Inflammatory macrophage treated with lipopolysaccharide for 1 hour (primary cell): ENCODE measurements at regions not wholly inside any gene's neighbourhood (a gene's known extent, or its start where the extent isn't known, plus 50 kb on each side); places are given as distances from the start of the nearest gene placed in this dataset.
"Not testable (repeated sequence)": the region's sequence is repeated elsewhere in the genome, so short reads cannot be mapped to it uniquely, and the experiment has no call there.

Experiments
- DNase-seq, 2 donors: peaks; one replicate each; pipeline ENCODE4 v3.0.0-alpha.2; 2020 to 2022

DNA sequence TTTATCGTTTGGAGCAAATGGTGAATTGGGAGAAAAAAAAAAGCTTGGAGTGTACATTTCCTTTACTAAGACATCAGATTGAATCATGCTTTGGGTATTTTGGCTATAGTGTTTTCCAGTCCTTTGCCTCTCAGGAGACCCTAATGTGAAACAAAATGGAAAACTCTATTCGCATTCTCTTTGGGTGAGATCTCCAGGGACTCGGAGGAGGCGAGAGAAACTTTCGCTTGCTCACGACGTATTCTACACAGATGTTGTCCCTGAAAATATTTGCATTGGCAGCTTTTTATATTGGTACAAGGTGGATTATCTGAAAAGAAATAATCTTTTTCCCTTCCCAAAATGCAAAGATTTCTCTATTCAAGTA, 1240.1 kb upstream of the WWC1 start:
- DNase-seq, result no peak

DNA sequence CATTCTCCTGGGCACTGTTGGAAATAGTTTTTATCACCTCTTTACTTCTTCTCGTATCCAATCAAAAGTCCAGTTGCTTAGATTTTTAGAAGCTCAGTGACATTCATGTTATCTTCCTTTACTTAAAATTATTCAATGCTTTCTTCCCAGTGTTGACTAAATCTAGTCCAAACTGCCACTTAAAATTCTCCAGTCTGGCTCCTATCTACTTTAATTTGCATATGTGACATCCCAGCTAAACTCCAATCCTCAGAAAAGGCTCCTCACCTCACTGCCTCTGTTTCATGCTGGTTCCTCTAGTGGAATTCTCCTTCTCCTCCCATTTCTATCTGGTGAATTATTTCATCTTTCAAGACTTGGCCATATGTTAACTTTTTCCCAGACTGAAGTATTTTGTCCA, 1238.7 kb upstream of the WWC1 start:
- DNase-seq, result no peak

DNA sequence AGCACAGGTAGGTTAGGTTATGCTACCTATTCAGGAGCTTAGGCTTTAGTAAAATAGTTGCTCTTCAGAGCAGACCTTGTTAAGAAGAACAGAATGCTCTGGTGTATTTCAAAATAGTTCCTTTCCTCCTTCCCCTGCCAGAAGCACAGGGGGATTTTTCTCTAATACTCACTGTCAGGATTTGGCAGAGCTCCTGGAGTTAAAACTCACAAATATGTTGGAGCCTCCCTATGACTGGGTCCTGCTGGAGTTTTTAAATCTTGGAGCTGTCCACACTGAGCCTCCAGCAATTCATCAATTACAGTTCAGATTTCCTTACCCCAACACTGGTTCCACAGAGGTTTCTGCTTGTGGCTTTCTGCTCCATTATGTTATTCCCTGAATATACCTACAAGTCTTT, 1233.8 kb upstream of the WWC1 start:
- DNase-seq, result no peak

DNA sequence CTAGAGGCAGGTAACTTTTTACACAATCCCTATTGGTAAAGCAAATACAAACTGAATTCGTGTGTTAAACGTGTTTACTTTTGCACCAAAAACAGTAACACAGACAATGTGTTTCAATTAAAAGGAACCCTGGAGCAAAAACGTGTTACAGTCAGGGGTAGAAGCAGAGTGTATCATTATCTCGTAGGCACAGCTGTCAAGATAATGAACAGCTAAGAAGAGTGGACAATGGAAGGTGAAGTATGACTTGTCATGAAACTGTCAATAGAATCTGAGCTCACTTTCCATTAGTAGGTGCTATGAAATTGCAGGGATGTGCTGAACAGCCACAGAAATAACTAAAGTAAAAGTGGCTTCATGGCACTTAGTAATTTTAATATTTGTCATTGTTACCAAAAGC, 1229.8 kb upstream of the WWC1 start:
- no peak for DNase-seq

DNA sequence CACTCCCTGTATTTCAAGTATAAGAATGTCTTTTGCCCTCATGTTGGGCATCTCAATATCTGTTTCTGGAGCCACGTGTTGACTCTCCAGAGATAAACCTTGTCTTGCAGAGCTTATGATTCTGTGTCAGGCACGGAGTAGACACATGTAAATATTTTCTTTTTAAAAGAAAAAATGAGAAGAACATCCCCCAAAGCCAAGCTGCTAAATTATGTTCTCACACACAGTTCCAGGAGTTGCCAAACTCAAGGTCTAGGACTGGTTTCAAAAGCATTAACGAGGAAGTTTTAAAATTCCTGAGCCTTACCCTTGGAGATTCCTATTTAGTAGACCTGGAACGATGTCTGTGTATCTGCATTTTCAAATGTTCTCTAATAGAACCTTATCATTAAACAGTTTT, 1228.3 kb upstream of the WWC1 start:
- no peak for DNase-seq

DNA sequence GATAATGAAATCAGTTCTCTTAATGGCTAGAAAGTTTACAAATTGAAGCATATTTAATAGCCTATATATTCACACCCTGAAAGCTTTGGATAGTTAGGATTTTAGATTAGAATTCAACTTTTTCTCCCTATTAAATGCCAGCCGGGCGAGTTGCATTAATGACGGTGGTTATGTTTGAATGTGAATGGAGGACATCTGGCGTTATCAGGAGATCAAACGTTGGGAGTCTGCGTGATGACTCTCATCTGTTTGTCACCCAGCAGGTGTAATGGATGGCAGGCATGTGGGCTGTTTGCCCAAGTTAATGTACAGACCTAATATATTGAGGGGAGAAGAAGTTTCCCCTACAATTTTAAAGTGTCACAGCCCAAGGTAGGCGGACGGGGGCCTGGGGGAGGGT, 1227.7 kb upstream of the WWC1 start:
- DNase-seq, result no peak

DNA sequence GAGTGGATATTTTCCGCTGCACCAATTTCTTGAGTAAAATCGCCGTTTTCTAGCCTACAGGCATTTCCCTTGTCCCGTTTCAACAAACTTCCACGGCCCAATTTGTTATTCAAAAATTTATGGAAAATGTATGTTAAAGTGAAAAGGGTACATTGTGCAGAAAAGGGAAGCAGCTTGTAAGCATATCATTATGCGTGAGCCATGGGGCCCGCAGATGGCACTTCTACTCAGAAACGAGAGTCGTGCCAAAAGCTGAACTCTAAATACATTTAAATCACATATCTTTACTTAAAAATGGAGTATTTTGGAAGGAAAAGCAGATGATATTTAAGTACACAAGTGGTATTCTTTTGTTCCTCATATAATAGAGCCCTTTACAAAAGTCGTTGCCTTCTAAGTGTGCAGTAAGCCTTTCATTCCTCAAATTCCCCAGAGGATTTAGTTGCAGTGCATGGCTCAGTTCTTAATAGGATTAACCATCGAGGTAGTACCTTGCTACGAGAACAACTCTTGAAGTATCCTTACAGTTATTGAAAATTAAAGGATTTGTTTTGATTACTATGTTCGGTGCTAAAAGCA, 1227.2 kb upstream of the WWC1 start:
- no peak for DNase-seq

DNA sequence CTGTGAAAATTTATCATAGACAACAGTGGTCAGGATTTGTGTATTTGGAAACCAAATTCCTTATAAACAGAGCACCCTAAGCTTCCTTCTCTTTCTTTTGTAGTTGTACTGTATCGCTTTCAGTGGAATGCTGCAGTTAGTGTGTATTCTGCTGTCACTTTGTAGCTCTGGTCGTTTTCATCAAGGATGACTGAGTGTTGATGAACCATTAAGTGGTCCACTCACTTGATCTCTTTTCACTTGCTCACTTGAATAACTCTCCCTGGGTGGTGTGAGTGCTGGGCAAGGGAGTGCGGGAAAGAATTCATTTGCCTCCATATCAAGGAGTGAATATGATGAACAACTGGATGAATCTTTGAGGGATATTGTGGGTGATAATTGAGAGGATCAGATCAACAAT, 1225.7 kb upstream of the WWC1 start:
- no peak for DNase-seq

DNA sequence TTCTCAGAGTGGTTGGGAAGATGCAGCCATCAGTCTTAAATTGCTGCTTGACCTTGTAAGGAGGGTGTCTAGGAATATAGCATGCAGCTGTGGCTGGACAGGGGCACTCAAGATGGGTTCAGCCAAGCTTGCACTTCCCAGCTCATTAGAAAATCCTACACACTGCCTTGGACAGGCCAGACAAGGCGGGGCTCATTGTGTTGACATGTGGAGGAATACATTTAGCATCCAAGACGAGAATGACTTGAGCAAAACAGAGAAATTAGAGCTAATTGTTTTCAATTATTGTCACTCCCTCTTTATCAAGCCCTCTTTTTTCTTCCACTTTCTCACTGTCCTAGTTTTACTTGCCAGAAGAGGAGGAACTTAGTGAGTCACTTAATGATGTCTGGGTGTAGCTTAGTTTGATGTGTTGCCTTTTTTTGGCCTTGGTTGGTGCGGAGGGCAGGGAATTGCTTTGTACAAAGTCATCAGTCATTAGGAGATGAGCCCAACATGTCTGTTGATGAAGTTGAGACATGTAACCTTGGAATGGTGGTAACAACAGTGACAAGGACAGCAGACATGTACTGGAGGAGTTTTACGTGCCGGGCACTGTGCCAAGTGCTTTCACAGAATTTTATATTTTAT, 1219.3 kb upstream of the WWC1 start:
- DNase-seq, result no peak

DNA sequence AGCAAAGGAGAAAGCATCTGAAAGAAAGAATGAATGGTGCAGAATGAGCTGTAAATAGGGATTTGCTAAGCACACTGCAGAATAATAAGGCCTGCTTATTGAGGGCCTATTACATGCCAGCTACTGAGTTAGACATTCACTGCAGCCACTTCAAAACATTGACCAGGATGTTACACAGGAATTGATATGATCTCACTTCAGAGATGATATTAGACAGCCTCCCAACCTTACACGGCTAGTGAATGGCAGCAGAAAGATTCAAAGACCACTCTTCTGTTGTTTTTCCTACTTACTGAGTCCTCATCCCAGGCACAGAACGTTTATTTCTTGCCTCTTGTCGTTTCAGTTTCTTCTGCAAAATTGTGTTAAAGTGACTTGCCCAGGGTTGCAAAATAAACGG, 1209.9 kb upstream of the WWC1 start:
- DNase-seq, result no peak

DNA sequence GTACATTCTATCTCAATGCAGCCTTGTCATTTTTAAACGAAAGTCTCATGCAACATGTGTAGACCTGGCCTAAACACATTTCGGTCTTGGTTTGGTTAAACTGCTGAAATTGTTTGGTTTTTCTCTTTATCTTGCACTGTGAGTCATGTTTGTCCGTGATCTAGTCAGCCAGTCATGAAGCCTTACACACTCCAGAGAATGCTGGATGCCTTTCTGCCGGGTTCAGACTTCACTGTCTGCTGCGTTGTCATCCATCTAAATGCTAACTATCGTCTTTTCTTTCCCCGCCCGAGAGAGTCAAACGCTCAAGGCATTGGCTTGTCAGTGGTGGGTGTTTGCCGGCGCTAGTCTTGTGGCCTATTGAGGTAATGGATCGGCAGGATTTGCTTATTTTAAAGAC, 1194.6 kb upstream of the WWC1 start:
- no peak for DNase-seq

DNA sequence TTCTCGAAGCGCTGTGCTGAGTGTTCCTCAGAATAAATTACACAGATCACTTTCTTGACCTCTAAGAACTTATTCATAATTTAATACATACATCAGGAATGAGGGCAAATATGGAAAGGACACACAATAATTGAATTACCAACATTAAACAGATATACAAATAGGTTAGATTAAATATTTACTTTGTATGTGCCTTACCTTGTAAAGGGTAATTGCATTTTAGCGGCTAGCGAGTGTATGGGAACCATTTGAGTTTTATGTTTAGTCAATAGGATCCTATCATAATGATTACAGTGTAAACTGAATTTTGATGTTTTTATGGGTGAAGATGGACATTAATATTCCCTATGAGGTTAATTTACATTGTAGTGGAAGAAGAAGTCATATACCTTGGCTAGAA, 1187.1 kb upstream of the WWC1 start:
- DNase-seq, result no peak

DNA sequence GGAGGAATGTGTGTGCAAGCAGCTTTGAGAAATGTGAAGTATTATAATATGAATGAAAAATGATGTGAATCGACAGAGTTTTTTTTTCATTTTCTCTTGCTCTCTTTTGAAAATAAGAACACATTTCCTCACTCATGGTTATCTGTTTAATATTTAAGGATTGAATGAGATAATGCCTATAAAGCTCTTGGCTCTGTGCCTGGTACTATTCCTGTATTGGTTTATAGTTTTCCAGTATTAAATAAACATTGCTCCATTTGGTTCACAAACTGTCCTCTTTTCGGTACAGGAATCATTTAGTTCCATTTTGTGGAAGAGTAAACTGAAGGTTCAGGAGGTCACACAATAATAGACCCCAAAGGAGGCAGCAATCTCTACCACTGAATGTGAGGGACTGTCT, 1185.5 kb upstream of the WWC1 start:
- DNase-seq, result no peak

DNA sequence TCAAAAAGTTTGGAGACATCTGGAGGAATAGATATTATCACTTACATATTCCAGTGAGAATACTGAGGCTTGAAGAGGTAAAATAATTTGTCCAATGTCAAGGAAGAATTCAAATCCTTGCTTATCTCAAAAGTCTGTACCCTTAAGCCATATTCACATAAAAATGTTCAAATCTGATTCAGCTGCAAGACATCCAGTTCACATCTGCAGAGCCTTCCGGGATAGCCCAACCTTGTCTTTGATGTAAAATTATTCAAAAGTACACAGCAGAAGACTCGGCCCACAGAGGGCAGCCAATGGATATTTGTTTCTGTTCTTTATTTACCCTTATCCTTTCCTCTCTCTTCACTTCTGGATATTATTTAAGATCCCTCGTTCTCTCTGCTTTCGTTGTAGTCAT, 1183.8 kb upstream of the WWC1 start:
- no peak for DNase-seq

DNA sequence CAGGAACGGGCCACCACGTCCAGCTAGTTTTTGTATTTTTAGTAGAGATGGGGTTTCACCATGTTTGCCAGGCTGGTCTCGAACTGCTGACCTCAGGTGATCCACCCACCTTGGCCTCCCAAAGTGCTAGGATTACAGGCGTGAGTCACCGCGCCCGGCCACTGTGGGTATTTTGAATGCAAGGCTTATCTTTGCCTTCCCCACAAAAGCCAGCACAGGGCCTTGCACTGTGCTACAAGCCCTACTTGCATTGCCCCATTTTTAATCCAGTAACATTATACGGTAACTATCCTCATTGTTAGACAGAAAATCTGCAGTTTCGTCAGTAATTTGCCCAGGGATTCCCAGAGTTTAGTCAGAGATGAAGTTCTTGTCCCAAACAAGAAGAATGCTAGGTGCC, 1183.2 kb upstream of the WWC1 start:
- DNase-seq, result not testable (repeated sequence)

DNA sequence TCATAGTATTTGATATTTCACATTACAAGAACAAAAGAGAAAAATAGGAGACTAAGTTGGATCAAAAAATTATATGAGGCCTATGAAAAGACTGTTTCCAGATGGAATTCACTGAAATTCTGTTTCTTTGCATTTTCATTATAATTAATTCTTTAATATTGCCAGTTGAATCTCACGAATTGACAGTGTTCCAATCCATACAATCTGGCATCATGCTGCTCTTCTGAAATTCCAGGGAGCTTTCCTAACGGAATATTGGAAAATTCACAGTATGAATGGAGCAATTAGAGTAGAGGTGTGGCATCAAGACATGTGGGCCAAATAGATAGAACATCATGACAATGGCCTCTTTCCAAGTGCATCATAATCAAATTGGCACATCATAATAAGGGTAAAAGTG, 1178.9 kb upstream of the WWC1 start:
- no peak for DNase-seq

DNA sequence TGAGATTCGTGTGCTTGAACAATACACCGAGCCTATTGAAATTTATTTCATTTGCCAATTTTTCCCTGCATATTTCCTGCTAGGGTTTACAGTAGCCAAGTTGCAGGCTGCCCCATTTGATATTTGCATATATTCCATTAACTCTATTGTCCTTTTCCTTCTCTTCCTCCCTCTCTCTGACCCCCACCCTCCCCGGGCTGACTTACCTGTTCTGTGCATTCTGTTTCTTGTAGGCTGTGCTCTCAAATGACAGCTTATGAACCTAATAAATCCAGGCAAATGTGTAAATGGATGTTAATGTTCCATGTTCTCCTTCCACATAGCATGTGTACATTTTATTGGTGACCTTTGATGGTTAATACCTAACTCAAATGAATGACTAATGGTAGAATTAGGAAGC, 1169.2 kb upstream of the WWC1 start:
- DNase-seq, result no peak

DNA sequence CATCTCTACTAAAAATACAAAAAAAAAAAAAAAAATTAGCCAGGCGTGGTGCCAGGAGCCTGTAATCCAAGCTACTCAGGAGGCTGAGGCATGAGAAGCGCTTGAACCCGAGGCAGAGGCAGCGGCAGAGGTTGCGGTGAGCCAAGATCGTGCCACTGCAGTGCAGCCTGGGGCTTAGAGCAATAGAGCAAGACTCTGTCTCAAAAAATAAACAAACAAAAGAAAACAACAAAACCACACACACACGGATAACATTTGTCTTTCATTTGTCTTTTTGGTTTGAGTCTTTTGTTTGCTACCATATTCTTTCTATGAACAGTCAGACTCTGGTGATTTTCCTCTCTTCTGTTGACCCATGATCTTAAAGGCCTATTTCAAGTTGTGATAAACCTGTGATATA, 1168.3 kb upstream of the WWC1 start:
- no peak for DNase-seq

DNA sequence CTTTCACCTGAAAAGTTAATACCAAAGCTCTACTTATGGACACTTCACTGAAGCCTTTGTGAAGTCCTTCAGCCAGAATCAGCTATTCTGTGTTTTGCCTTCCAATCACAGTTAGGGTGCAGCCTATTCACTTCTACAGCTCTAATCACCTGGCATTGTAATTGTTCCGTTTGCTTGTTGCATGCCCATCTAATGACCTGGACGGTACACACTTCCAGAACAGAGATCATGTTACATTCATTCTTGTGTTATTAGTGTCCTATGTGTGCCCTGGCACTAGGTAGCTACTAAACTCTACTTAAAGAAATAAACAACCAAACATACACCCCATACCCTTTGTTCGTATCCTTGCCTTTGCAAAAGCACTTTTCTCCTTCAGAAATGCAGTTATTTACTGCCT, 1162.9 kb upstream of the WWC1 start:
- DNase-seq, result no peak

DNA sequence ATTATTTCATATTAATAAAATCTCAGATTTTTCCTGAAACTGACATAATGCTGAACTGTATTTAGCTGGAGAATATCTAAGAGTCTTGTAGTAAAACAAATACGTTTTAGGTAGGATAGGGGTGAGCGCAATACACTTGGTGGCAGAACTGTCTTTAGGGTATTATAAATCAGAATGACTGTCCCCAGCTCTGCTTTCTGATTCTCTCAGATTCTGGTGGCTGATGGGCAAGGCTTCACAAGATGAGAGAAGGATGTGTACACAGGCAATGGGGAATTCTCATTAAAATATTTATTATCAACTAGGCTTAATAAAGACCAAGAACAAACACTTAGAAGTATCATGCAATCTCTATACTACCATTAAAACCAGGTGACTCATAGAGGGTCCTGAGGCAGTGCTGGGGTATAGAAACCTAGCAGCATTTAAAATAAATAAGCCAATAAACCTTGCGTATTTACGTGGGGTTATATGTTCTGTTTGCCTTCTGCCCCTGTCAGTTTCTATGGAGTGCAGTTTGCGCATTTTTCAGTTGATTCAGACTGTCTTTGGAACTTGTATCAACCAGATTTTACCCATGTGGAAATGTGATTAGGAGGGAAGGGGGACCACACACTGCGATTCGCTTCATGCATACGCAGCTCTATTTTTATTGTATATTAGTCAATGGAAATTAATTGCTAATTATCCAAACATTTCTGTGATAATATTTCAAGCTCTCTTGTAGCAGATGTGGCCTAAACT, 1150.7 kb upstream of the WWC1 start:
- no peak for DNase-seq

DNA sequence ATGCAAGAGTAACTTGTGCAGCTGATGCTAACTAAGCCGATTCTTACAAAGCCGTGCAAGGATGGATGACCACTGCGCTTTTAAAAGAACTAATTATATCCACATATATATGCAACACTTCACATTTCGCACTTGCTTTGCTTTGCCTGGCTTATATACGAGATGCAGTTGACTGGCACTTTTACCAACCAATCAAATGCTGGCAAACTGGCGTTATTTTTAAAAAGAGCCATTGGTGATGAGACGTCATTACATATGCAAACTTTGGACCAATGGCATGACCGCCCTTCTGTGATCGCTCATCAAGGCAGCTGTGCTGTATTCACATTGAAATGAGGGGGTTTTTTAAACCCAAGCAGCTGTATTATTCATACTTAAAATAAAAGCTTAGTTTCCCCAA, 1147.7 kb upstream of the WWC1 start:
- DNase-seq, result no peak

DNA sequence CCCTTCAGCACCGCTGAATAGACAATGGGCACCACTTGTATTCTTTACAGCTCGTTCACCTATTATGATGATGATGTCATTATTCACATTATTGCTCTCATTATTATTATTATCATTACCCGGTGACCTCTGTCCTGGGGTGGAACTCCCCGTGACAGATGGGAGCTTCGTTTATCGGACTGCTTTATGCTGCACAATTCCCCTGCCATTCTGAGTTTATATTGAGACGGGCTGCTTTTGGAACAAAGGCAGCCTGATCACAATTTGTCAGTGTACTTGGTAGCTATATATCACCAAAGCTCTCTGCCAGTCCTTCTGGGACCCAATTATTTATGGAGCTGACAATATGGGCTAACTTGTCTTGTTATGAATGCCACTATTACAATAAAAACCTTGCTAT, 1145.6 kb upstream of the WWC1 start:
- no peak for DNase-seq

DNA sequence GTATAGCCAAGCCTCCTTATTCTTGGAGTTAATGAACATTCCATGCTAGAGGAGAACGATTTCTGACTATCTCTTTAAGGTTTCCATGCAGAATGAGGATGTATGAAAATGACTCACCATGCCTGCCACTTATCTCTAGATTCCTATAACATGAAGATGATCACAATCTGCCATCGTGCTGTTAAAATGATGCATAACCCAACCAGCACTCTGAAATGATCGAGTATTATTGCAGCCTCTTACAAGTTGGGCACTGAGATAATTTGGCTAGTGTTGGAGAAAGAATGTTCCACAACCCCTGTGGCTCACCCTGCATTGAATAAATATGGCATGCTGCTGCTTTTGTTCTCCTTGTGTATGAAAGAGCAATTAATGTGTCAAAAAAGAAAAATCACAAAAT, 1143.6 kb upstream of the WWC1 start:
- DNase-seq, result no peak

DNA sequence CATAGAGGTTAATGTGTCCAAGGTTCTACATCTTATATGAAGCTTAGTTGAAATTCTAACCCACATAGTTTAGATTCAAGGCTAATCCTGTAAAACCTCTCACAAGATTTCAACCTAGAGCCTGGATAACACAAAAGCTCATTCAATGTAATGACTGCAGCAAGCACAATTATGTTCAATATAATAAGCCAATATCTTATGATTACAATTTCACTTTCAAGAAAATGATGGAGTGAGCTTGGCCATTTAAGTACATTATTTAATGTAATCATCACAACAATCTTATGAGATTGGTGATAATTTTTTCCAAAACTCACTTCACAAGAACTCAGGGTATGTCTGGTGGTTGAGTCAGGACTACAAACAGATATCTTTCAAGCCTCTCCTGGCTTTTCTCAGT, 1140.8 kb upstream of the WWC1 start:
- DNase-seq, result no peak

DNA sequence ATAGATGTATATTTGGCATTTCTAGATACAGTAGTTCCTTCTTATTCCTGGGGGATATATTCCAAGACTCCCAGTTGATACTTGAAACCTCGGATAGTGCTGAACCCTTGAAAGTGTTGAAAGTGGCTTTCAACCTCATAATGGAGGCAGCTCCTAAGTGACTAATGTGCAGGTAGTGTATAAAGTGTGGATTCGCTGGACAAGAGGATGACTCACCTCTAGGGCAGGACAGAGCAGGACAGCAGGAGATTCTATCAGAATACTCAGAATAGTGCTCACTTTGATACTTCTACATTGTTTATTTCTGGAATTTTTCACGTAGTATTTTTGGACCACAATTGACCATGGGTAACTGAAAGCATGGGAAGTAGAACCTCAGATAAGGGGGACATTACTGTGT, 1138.9 kb upstream of the WWC1 start:
- DNase-seq, result no peak
